MV-4-11 (cell line): ENCODE measurements at regions not wholly inside any gene's neighbourhood (a gene's known extent, or its start where the extent isn't known, plus 50 kb on each side); places are given as distances from the start of the nearest gene placed in this dataset.
"Not testable (repeated sequence)": the region's sequence is repeated elsewhere in the genome, so short reads cannot be mapped to it uniquely, and the experiment has no call there.

Experiments used
- DNase-seq: peaks from one replicate; lab custom pipeline; 2025; lab: John Stamatoyannopoulos, UW

DNA sequence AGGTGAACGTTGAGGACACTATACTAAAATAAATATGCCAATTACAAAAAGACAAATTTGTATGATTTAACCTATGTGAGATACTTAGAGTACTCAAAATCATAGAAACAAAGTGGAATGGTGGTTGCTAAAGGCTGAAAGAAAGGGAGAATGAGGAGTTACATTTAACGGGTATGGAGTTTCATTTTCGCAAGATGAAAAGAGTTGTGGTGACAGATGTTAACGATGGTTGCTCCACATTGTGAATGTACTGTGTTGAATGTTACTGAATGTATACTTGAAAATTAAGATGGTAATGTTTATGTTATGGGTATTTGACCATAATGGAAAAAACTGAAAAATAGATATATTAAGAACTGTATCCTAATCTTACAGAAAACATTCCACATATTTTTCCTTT is 51.3 kb upstream of the MOCS2 start:
- peak; percentile 81 for DNase-seq

DNA sequence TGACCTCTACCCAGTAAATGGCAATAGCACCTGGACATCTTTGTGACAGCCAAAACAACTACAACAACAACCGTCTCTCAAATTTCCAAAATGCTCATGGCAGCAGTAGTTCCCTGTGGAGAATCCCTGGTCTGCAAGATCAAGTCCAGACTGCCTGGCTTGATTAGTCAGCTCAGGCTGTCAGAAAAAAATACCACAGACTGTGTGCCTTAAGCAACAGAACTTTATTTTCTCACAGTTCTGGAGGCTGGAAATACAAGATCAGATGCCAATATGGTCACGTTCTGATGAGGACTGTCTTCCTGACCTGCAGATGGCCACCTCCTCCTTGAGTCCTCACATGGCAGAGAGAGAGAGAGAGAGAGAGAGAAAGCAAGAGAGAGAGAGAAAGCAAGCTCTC is 52.3 kb upstream of the MOCS2 start:
- peak; percentile 42 for DNase-seq

DNA sequence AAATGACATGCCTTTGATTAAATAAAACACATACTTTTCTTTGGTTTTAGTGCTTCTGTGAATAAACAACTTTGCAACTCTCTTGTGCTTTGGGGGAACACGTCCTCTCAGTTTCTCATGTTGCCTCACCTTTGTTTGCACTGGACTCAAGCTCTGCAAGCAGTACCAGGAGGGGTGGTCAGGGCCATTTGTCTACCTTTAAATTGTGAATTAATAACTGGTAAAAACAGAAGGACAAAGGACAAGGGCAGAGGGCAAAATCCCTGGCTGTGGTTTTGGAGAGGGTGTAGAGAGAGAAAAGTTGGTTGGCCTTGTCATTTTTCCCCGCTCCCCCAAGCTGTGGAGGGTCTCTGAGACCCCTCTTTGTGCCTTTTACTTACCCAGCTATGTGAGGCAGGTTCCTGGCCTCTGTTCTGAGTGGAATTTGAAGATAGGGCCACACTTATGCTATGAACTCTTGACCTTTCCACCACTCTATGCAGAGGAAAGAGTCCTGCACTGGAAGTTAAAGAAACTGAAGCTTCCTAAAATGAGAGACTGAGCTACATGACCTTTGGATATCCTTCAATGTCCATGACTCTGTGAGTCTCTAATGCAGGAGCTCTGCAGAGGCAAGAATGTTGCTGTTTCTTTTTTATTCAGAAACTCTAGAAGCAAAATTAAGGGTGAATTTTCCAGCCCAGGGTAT is 55.1 kb upstream of the MOCS2 start:
- DNase-seq = no peak

DNA sequence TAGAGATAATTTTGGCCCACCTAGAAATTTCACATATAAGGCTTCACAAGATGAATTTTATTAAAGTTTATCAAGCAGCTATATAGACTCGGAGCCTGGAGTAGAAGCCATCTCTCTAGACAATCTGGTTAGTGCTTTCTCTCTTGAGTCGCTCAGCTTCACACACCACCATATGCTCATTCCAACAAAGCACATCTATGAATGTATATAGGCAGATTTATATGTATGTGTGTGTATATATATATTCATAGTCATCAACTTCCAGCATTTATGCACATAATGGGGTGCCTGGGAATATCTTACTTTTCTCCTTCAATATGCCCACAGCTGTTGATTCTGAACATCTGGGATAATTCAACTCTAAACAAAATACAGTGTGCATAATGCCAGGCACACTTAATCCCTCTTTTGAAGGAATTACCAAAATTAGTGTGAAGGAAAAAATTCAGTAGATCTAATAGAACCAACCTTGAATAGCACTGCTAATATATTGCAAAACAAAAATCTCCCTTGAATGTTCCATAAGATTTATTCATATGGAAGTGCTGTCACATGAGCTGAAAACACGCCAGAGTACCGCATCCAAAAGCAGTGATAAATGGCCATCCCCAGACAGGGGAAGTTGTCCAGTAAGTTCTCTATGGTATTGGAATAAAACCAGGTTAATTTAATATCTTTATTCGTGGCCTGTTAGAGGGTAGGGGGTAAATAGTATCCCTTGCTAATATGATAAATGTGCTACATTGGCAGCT is 56.0 kb upstream of the MOCS2 start:
- no peak for DNase-seq

DNA sequence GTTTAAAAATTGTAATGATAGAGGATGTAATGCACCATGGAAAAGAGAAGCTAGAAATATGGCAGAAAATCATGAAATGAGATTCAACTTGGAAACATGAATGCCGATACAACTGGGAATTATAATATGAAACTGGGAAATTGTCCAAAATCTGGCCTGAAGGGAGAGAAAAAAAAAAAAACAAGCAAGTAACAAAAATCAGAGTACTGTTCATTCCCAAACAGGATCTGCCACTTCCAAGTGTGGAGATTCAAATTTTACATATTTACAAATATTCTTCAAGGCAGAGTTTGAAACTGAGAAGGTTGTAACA is 56.6 kb upstream of the MOCS2 start:
- no peak for DNase-seq

DNA sequence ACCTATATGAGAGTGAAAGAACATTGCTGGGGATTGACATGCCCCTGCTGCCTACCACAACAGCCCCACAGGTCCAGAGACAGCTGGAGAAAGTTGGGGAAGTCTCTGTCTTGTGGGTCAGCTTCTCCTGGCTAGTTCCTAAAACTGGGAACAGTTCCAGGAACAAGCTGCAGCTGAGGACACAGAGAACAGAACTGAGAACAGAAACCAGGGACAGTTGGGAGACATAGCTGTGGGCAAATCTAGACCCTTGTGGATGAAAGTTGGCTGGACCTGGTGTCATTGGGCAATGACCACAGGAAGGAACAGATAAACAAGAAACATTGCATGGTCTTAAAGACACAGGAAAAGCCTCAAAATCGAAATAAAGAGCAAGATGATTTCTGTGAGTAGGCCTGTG is 58.3 kb upstream of the MOCS2 start:
- peak; percentile 95 for DNase-seq

DNA sequence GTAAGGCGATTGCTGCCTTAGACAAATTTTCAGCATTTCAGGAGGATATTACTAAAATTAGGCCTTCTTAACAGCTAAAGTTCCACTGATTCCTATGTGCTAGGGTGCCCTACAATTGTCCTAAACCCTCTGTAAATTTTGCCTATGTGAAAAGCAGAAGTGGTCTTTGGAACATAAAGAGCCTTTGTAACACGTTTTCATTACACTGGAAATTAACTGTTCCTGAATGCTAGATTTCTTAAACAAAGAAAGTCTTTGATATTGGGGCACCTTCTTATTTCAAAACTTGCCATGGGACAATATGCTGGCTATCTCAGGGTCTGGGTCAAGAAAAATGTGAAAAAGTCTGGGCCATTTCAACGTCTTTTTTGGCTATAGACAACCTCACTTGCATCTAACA is 60.4 kb upstream of the MOCS2 start:
- DNase-seq = peak; percentile 60

DNA sequence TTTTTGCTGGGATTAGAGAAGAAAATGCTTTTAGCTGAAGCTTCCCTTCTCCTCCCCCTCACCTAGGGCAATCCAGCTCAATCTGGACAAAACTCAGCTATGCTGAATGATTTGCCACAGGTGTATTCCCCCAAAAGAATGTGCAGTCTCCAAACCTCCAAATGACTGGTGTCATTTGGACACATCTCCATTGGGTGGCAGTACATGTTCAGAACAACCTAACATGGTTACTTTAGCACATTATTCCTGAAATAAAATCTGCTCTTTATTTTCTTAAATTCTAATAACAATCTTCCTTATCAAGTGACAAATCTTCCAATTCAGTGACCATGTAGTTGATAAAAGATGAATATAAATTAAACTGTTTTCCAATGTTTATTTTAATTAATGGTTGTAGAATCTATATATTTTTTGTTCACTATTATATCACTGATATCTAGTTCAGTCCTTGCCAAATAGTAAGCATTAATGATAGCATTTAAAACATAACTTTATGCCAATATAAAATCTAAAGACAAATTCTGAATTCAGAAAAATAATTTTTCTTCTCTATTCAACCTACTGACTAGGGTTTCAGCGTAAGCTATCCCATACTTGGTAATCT is 61.3 kb upstream of the MOCS2 start:
- DNase-seq = no peak

DNA sequence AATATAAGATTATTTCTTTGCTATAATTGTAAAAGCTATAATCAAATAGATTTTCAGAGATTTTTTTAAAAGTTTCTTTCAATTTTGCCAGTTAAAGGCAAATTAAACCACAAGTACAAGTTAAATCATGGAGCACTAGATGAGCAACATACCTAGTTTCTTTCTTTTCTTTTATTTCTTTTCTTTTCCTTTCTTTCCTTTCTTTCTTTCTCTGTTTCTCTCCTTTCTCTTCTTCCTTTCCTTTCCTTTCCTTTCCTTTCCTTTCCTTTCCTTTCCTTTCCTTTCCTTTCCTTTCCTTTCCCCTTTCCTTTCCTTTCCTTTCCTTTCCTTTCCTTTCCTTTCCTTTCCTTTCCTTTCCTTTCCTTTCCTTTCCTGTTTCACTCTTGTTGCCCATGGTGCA is 62.5 kb upstream of the MOCS2 start:
- not testable (repeated sequence) for DNase-seq

DNA sequence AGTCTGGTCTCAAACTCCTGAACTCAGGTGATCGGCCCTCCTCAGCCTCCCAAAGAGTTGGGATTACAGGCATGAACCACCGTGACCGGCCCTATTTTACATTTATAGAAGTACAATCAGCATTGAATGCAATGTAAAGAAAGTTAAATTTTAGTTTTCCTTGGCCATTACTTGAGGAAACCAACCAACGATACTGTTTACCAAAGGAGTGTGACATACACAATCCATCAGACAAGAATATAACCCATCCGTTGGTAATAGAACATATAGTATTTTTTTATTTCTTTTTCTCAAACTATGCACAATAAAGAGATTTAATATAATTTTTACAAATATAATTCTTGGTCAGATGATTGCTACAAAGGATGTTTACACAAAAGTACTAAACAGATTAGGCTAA is 63.1 kb upstream of the MOCS2 start:
- no peak for DNase-seq

DNA sequence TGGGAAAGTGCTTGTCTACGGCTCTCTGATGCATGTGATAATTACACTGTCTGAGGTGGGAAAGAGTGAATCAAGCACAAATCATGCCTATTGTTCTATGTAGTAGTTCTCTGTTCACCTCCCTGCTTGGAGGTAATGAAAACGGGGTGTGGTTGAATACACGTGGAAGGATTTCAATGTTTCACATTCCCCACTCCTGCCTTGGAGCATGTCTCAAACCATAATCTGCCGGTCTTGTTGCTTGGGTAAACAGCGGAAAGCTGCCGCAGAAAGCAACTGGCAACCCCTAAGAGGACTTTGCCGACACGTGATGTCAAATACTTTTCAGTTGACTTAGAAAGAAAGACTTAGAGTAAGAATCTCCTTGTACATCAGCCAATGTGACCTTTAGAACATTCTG is 63.5 kb upstream of the MOCS2 start:
- no peak for DNase-seq

DNA sequence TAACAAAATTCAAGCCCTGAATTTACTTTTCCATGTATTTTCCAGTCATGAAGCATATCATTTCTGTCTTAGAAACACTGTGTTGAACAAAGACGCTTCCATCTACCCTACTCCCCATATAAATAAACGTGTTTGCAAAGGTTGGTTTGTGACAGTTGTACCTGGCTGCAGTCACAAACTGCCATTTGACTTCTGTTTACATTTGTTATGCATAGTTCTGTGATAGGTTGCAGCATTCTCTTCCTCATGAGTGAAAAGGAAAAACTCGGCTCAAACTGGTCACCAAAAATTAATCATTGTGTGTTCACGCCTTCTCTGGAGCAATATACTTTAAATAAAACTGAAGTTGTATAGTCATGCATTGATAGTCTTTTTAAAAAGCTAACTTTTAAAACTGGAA is 69.3 kb upstream of the MOCS2 start:
- no peak for DNase-seq

DNA sequence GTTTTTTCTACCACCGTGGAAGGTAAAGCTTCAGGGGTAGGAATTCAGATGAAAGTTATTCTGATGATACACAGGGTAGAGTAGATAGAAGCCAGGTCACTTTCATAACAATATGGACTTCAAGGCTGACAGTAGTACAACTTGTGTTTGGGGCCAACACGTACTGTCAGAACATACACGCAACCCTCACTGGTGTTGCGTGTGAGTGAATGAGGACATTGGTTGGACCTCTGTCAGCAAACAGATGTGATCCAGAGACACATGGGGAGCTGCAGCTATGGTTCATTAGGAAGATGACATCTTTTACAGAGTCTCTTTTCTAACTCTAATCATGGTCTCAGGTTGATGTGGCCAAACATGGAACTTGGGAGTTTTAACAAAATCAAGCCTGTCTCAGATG is 70.1 kb upstream of the MOCS2 start:
- DNase-seq = no peak

DNA sequence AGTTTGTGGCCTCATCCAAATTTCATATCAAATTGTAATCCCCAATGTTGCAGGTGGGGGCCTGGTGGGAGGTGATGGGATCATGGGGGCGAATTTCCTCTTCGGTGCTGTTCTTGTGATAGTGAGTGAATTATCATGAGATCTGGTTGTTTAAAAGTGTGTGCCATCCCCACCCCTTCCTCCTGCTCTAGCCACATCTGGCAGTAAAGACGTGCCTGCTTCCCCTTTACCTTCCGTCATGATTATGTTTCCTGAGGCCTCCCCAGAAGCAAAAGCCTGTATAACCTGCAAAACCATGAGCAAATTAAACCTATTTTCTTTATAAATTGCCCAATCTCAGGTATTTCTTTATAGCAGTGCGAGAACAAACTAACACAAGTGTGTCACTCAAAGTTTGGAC is 71.0 kb upstream of the MOCS2 start:
- no peak for DNase-seq

DNA sequence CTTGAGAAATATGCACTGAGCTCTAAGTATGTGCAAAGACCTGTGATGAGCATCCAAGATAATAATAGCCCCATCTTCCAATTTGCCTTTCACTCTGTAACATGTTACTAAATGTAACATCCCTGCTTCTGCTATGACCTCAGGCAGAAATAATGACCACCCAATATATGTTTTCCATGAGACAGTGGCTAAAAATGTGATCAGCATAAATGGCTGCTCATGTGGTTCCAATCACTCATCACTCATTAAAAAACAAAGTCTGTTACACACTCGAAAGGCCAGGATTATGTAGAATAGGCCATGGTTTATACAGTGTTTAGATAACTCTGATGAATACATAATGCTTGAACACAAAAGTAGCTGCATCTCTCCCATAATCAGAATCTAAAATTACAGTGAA is 71.4 kb upstream of the MOCS2 start:
- no peak for DNase-seq

DNA sequence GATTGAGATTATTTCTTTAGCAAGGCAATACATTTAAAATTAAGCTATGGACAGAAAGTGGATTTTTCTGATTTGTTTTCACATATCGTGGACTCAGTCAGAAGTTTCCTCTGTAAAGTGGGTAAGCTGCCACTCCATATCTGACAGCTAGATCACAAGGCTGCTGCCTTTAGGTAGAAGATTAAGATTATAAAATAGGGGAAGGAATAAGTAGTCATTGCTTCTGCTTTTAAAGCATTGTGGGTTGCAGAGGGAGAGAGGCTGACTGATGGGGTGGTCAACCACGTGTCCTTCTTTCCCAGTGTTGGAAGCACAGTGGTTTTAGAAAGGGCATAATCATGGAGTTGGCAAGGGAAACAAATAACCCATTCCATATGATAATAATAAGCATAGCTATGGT is 74.3 kb upstream of the MOCS2 start:
- DNase-seq = peak; percentile 77

DNA sequence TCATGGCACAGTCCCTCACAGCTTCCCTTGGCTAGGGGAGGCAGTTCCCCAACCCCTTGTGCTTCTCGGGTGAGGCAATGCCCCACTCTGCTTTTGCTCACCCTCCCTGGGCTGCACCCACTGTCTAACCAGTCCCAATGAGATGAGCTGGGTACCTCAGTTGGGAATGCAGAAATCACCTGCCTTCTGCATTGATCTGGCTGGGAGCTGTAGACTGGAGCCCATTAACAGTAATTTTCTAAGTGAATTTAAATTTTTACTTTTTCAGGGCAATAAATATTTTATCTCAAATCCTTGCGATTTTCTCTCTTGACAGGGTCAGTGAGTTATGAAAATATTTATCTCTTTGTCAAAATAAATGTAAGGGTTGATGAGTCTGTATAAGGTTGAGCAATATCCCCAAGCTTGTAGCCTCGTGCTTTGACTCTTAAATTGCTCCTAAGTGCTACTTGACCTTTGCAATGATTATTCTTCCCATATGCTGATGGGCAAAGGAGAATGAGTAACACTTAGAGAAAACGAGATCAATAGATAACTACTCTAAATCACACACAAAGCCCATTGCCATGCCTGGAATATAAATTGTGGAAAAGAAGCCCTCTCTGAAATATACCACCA is 82.1 kb upstream of the MOCS2 start:
- DNase-seq = no peak

DNA sequence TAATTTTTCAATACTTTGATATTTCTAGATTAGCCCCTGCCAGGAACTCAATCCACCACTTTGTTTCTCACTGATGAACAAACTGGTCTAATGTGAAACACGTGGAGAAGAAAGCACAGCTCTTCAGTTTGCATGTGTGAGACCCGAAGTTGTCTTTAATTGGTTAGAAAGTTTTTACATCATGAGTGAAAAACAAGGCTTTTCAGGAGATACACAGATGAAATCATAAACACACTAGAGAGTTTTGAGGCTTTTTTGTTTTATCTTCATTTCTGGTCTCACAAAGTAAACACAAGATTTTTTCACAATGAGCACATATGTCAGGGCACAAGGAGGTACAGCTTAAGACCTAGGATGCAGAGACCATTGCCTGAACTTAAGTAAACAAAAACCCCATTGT is 84.5 kb upstream of the MOCS2 start:
- no peak for DNase-seq

DNA sequence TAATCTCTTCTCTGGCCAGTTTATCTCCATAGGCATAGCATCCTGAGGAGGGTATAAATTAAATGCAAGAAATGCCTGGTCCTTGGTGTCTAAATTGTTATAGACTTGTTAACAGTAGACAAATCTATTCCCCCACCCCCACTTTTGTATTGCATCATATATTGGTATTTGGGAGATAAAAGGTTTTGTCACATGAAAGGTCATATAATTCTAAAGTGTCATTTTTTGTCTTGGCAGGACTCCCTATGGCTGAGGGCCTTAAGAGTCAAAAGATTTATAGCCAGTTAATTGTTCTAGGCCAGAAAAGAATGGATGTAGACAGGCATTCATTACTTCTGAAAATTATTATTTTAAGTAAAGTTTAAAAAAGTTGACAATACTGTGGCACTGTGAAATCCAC is 90.3 kb upstream of the MOCS2 start:
- DNase-seq = no peak

DNA sequence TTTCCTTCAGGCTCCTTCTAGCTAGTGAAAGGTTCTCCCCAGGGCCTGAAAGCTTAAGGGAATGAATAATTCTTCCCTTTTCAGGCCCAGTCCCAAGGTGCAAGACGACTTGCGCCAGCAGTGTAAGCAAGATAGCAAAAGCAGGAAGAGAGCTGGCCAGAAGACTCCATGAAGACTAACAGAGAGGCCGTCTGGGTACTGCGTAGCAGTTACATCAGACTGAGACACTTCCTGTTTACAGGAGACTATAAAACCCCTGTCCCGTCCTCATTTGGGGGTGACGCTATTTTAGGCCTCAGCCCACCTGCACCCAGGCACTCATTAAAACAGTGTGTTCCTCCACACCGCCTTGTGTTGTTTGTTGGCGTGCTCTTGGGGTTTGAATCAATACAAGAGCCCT is 90.7 kb upstream of the MOCS2 start:
- peak; percentile 47 for DNase-seq

DNA sequence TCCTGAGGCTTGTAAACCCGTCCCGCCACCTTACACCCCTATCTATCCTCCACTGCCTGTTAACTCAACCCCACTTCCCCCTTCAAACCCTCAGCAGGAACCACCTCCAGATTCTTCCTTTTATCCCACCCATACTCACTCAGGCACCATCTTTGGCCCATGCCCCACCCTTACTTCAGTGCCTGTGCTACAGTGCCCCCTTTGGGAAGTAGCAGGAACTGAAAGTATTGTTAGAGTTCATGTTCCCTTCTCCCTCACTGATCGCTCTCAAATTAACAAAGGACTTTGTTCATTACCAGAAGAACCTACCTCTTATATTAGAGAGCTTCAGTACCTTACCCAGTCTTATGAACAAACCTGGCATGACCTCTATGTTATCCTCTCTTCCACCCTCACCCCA is 92.2 kb upstream of the MOCS2 start:
- DNase-seq = peak; percentile 37

DNA sequence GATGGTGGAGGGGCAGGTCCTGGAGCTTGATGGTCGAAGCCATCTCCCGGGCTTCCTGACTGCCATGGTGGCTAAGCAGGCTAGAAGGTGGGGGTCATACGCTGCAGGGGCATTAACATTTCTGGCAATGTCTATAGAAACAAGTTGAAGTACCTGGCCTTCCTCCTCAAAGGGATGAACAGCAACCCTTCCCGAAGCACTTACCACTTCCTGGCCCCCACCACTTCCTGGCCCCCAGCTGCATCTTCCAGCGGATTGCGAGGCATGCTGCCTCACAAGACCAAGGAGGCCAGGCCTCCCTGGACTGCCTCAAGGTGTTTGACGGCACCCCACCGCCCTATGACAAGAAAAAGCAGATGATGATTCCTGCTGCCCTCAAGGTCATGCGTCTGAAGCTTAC is 97.0 kb upstream of the MOCS2 start:
- DNase-seq = no peak

DNA sequence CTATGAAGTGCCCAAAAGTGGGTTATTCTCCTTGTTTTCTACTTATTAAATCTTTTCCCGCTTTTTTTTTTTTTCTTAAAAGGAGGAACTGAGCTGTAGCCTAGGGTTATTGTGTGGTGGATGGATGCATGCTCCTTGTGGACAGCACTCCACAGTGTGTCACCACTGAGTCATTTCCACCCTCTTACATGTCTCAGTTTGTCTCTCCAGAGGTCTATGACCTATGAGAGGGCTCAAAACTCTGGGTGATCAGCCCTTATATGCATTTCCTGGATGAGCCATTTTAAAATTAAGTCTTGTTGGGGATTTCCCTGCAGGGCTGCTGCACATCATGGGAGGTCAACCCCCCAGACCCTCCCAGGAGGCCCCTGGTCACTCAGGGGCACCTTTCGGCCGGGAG is 102.2 kb upstream of the MOCS2 start:
- DNase-seq = peak; percentile 86
